HG02759 (cell line): ENCODE measurements at regions not wholly inside any gene's neighbourhood (a gene's known extent, or its start where the extent isn't known, plus 50 kb on each side); places are given as distances from the start of the nearest gene placed in this dataset.

Experiments used
- ATAC-seq: cut with Tn5 transposase; IDR thresholded peaks from one replicate; pipeline ENCODE4 v1.9.1; 2021; ENCODE audit warnings: mild to moderate bottlenecking, moderate library complexity; ENCODE audit not compliant: unreplicated experiment

GRCh38 chr2:13005761-13006335, 289.1 kb downstream of the TRIB2 start:
- no peak for ATAC-seq

- no peak for ATAC-seq
Measured at GRCh38 chr2:13006426-13006825, 289.7 kb downstream of the TRIB2 start.

DNA sequence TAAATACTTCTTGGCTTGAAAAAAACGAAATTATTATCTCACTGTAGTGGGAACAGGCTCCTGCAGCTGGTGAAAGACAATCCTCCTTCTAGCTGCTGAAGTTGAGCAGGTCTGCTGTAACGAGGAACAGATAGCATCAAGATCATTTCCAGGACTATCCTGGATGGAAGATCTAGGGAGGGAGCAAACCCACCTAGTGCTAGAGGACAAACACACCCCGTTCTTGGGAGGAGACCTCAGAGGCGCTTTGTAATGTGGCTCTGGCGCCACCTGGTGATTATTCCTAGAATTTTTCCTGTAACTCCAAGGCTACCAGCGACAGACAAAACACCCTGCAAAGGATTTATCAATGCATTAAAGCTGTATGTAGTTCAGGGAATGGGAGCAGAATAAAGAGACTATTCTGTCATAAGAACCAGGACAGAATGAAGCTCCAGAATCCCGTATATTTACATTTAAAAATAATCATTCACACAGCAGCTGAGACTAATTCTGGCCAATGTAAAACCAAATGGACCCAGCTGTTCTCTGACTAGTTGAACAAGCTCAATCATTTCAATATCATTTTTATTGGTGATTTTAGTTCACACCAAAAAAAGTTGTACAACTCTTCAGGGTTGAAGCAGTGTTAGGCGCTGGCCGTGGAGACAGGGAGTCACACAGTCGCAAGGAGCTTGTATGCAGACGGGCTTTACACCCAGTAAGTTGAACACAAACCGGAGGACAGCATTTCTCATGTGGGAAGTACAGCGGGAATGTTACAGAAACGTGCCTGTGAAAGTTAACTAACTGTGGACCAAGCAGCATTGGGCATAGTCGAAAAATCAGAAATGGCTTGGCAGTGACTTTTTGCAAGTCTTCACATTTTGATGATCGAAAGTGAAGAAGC, 290.3 kb downstream of the TRIB2 start:
- peak; percentile 89 for ATAC-seq

DNA sequence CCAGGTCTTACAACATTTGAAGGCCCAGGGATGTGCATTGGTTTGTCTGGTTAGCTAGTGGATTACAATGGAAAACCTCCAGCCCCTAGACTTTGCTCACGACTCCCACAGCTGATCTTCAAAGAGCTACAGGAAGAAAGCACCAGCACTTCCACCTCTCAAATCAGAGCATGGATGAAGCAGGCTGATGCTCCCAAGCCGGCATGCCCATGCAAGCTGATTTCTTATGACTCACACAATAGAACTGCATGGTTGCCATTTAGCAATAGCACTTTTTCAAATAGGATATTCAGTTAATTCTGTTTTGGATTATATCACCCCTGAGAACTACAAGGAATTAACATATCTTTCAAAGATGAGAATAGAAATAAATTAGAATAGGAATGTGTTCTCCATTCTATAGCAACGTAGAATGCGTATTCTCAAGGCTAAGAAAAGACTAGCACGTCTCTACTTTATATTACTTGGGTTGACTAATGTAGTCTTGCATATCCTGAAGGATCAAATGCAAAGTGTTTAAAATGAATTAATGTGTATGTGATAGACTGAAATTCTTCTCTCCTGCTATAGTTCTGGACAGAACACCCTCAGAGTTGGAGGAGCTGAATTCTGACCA, 292.4 kb downstream of the TRIB2 start:
- ATAC-seq: no peak

GRCh38 chr2:13010283-13010682, 293.5 kb downstream of the TRIB2 start:
- no peak for ATAC-seq

- no peak for ATAC-seq
Measured at GRCh38 chr2:13014783-13015182, 298.0 kb downstream of the TRIB2 start.

DNA sequence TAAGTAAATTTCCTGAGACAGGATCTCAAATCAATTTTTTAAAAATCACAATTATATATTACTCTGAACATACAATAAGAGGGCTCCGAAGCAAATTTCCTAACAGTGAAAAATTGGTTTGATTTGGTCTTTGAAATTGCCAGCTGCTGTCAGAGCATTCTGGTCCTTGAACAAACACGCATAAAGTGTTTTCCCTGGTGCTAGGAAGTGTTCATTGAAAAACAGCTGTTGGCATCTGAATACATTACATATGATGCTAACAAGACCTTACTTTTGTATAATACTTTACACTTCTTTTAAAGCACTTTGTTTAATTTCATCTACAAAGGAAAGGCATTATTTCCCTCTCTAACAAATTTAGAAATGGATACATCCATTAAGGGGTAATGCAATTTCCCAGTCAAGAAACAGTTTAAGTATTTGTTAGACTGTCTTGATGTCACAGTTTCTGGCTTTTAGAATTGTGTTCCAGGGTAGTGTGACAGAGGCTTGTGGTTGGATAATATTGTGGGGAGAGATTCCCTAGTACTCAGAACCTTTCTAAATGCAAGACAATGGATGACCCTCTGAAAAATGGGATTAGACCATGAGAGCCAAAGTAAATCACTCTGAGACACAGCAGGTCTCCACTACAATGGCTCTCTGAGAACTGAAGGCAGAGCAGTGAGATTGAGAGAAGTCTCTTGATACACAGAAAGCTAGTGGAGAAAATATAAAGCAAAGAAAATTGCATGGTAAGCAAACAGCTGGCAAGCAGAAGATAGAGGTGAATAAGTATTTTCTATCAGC, 299.0 kb downstream of the TRIB2 start:
- no peak for ATAC-seq

DNA sequence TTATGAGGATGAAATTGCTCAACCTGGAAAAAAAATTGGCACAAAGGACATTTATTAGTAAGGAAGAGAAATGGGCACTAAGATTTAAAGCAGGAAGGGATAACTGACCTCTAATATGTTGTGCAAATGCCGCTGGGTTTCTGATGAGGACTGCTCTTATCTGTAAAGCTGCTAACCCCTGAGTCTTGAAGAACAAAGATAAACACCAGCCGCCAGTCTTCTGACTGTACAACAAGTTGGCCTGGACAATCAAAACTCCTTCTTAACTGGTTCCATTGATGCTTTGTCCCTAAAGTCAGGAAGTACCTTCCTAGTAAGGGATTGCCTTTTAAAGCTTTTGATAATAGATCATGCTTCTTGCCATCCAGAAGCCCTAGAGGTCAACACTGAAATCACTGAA, 301.8 kb downstream of the TRIB2 start:
- no peak for ATAC-seq

GRCh38 chr2:13019781-13020180, 303.0 kb downstream of the TRIB2 start:
- no peak for ATAC-seq

- no peak for ATAC-seq
Measured at GRCh38 chr2:13020469-13020868, 303.7 kb downstream of the TRIB2 start.

- ATAC-seq: no peak
Measured at GRCh38 chr2:13021470-13021957, 304.8 kb downstream of the TRIB2 start.

- no peak for ATAC-seq
Measured at GRCh38 chr2:13030606-13031005, 313.9 kb downstream of the TRIB2 start.

- no peak for ATAC-seq
Measured at GRCh38 chr2:13034861-13035260, 318.1 kb downstream of the TRIB2 start.

DNA sequence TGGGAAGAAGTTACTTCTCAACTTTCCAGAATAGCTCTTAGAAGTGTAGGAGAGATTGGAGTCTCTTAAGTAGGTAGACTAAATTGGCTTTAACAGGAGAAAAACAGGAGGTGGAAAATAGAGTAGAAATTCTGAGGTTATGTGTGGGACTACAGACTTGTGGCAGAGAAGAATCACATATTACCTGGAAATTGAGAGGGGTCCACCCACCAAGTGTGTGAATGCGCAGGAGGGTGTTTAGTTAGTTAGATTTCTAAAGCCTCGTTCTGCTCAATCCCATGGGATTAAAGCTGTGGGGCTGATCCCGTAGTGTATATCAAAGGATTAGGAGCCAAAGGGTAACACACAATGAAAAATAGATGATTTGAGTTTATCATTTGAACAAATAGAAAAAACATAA, 319.1 kb downstream of the TRIB2 start:
- no peak for ATAC-seq

- no peak for ATAC-seq
Measured at GRCh38 chr2:13040043-13040442, 323.3 kb downstream of the TRIB2 start.

GRCh38 chr2:13046557-13047165, 329.9 kb downstream of the TRIB2 start:
- ATAC-seq: no peak

- no peak for ATAC-seq
Measured at GRCh38 chr2:13050764-13051163, 334.0 kb downstream of the TRIB2 start.

DNA sequence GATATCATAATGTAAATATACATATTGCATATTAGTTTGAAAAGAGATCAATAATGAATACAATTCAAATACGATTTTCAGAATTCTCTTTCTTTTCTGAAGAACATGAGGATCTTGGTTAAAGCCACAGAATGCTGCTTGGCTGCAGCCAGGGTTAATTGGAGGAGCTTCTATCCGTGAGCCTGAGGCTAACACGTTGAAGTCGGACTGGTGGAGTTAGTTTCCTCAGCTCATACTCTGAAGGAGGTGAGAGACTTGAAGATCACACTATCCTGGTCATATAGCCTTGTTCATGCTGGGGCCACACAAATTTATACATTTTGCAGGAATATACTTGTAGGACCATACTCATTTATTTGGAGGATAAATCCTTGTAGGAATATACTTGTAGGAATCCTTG, 335.8 kb downstream of the TRIB2 start:
- ATAC-seq: no peak

DNA sequence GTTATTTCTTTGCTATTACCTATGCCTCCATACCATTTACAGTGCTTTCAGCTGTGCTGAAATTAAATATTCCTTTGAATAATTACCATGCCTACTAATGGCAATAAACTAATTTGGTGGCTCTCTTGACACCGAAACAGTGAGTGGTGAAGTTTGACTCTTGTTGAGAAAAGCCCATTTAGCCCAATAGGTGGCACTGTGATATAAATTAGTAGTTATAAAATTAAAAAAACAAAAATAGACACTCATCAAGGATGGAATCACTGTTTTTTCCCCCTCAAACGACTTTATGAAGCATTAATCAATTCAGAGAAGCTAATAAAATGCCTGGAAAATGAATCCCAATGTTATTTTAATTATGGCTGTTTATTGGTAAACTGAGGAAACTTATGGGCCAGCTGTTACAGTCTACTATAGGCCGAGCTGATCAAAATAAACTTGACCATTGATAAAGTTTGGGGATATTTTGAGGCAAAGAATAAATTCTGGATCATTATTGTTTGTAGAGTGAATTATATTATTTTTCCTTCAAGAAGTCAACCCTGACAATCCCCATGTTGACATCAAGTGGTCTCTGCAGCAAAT, 339.6 kb downstream of the TRIB2 start:
- no peak for ATAC-seq

- no peak for ATAC-seq
Measured at GRCh38 chr2:13057671-13058070, 340.9 kb downstream of the TRIB2 start.
